ENCODE measurements at regions not wholly inside any gene's neighbourhood (a gene's known extent, or its start where the extent isn't known, plus 50 kb on each side); places are given as distances from the start of the nearest gene placed in this dataset.

DNA sequence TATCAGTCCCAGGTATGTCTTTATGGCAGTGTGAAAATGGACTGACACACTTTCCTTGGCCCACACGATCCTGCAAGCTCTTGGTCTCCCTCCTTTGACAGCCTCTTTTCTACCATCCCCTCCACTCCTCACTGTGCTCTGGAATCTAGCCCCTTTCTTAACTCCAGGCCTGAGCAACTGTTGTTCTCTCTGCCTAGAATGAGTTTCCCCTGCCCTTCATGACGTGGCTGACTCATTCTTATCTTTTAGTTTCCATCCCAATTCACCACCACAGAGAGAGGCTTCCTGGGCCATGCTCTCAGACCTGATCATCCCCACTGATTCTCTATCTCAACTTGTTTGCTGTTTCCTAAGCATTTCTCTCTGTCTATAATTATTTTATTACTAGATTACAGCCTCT is 157.4 kb upstream of the HMGA2 start (continued):
- TF ChIP-seq, protein P1, sequence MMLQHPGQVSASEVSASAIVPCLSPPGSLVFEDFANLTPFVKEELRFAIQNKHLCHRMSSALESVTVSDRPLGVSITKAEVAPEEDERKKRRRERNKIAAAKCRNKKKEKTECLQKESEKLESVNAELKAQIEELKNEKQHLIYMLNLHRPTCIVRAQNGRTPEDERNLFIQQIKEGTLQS (IDR thresholded peaks at IDR 0.05): peak; percentile 69; the same call in 1 of the 2 replicates
- TF ChIP-seq, protein P1 (CRISPR knock-in tag; conservative IDR thresholded peaks at IDR 0.05): no peak
- no peak for TF ChIP-seq CTBP1 (IDR thresholded peaks at IDR 0.05; ENCODE audit: borderline replicate concordance)
- TF ChIP-seq GATA2 (CRISPR knock-in tag; IDR thresholded peaks at IDR 0.05): no peak
- TF ChIP-seq SUPT5H (IDR thresholded peaks at IDR 0.05): 0 out of 2 replicates have a peak, but pooled peaks have one; percentile 32
- TF ChIP-seq, protein P2, sequence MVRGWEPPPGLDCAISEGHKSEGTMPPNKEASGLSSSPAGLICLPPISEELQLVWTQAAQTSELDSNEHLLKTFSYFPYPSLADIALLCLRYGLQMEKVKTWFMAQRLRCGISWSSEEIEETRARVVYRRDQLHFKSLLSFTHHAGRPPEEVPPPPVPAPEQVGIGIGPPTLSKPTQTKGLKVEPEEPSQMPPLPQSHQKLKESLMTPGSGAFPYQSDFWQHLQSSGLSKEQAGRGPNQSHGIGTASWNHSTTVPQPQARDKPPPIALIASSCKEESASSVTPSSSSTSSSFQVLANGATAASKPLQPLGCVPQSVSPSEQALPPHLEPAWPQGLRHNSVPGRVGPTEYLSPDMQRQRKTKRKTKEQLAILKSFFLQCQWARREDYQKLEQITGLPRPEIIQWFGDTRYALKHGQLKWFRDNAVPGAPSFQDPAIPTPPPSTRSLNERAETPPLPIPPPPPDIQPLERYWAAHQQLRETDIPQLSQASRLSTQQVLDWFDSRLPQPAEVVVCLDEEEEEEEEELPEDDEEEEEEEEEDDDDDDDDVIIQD (CRISPR knock-in tag; IDR thresholded peaks at IDR 0.05): no peak
- TF ChIP-seq ASH1L (IDR thresholded peaks at IDR 0.05; ENCODE audit: borderline replicate concordance, low read depth, partially characterized antibody): no peak
- TF ChIP-seq ETV6 (IDR thresholded peaks at IDR 0.05; ENCODE audit: borderline replicate concordance in 1 of 2, low read depth in 2 of 2, low read length in 1 of 2): no peak
- no peak for TF ChIP-seq ETV6 (CRISPR knock-in tag; IDR thresholded peaks at IDR 0.05; ENCODE audit: borderline replicate concordance)
- 0 out of 2 replicates have a peak, but pooled peaks have one; percentile 33 for TF ChIP-seq NBN (IDR thresholded peaks at IDR 0.05; ENCODE audit: low read depth)
- TF ChIP-seq NELFE (IDR thresholded peaks at IDR 0.05; ENCODE audit: insufficient read depth, insufficient read length): no peak
- TF ChIP-seq VEZF1 (CRISPR knock-in tag; IDR thresholded peaks at IDR 0.05): peak; percentile 30; the same call in 1 of the 2 replicates
- no peak for TF ChIP-seq SETDB1 (IDR thresholded peaks at IDR 0.05; ENCODE audit: low read length)
- TF ChIP-seq ZNF280B (CRISPR knock-in tag; IDR thresholded peaks at IDR 0.05): no peak
- TF ChIP-seq MCM2 (IDR thresholded peaks at IDR 0.05; ENCODE audit: low read depth): no peak
- TF ChIP-seq, protein P3, sequence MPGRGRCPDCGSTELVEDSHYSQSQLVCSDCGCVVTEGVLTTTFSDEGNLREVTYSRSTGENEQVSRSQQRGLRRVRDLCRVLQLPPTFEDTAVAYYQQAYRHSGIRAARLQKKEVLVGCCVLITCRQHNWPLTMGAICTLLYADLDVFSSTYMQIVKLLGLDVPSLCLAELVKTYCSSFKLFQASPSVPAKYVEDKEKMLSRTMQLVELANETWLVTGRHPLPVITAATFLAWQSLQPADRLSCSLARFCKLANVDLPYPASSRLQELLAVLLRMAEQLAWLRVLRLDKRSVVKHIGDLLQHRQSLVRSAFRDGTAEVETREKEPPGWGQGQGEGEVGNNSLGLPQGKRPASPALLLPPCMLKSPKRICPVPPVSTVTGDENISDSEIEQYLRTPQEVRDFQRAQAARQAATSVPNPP (IDR thresholded peaks at IDR 0.05; ENCODE audit: borderline replicate concordance, insufficient read depth, insufficient read length): no peak
- no peak for TF ChIP-seq ZNF282 (CRISPR knock-in tag; IDR thresholded peaks at IDR 0.05)
- TF ChIP-seq MYBL2 (IDR thresholded peaks at IDR 0.05; ENCODE audit: low read depth): no peak
- TF ChIP-seq MYBL2 (CRISPR knock-in tag; IDR thresholded peaks at IDR 0.05; ENCODE audit: borderline replicate concordance): no peak
- TF ChIP-seq CBX1 (IDR thresholded peaks at IDR 0.05; ENCODE audit: low read depth): no peak
- TF ChIP-seq KLF6 (CRISPR knock-in tag; IDR thresholded peaks at IDR 0.05; ENCODE audit: borderline replicate concordance): 0 out of 2 replicates have a peak, but pooled peaks have one; percentile 51
- TF ChIP-seq ZNF232 (CRISPR knock-in tag; IDR thresholded peaks at IDR 0.05): no peak
- no peak for TF ChIP-seq ZNF3 (CRISPR knock-in tag; IDR thresholded peaks at IDR 0.05)
- TF ChIP-seq NFIX (CRISPR knock-in tag; IDR thresholded peaks at IDR 0.05; ENCODE audit: low read depth): no peak
